MM.1S (cell line): ENCODE measurements at regions not wholly inside any gene's neighbourhood (a gene's known extent, or its start where the extent isn't known, plus 50 kb on each side); places are given as distances from the start of the nearest gene placed in this dataset.

Source experiments
- DNase-seq: peaks from one replicate; pipeline ENCODE4 v3.0.0-alpha.2; 2015
- H2AFZ ChIP-seq: fragments of 300-600 bp; sonication (generic); 2 replicates; pipeline ENCODE4 v1.6.0; 2016; ENCODE audit warnings: antibody characterized with exemption, low read length
- H3F3A ChIP-seq: fragments of 300-600 bp; sonication (generic); 2 replicates; pipeline ENCODE4 v1.6.1; 2016; ENCODE audit warnings: mild to moderate bottlenecking, antibody characterized with exemption, low read length, moderate library complexity, mixed read lengths; ENCODE audit not compliant: insufficient read depth
- H3K27ac ChIP-seq: fragments of 300-600 bp; sonication (generic); 2 replicates; pipeline ENCODE4 v1.5.1; 2016; ENCODE audit warnings: mild to moderate bottlenecking, low read length
- H3K27me3 ChIP-seq: fragments of 300-600 bp; sonication (generic); replicated peaks from 2 replicates; pipeline ENCODE4 v1.6.0; 2016; ENCODE audit warnings: low read length; ENCODE audit not compliant: insufficient read depth
- H3K36me3 ChIP-seq: fragments of 300-600 bp; sonication (generic); replicated peaks from 2 replicates; pipeline ENCODE4 v1.6.1; 2016; ENCODE audit warnings: mild to moderate bottlenecking, low read length, mixed read lengths; ENCODE audit not compliant: insufficient read depth
- H3K4me1 ChIP-seq: fragments of 300-600 bp; sonication (generic); 2 replicates; pipeline ENCODE4 v1.6.1; 2016; ENCODE audit warnings: low read length, mixed read lengths
- H3K4me2 ChIP-seq: fragments of 300-600 bp; sonication (generic); 2 replicates; pipeline ENCODE4 v1.6.0; 2016; ENCODE audit warnings: low read depth, low read length
- H3K4me3 ChIP-seq: fragments of 300-600 bp; sonication (generic); 2 replicates; pipeline ENCODE4 v1.5.1; 2016; ENCODE audit warnings: low read length, mixed read lengths
- H3K79me2 ChIP-seq: fragments of 300-600 bp; sonication (generic); 2 replicates; pipeline ENCODE4 v1.6.1; 2016; ENCODE audit warnings: mixed run types, low read length, mixed read lengths
- H3K9ac ChIP-seq: fragments of 300-600 bp; sonication (generic); 2 replicates; pipeline ENCODE4 v1.6.1; 2016; ENCODE audit warnings: low read length, mixed read lengths
- H3K9me2 ChIP-seq: fragments of 300-600 bp; sonication (generic); replicated peaks from 2 replicates; pipeline ENCODE4 v1.6.1; 2016; ENCODE audit warnings: mild to moderate bottlenecking, low read length, mixed read lengths; ENCODE audit not compliant: insufficient read depth
- H3K9me3 ChIP-seq: fragments of 300-600 bp; sonication (generic); replicated peaks from 2 replicates; pipeline ENCODE4 v1.6.1; 2016; ENCODE audit warnings: mild to moderate bottlenecking, low read length, mixed read lengths; ENCODE audit not compliant: insufficient read depth
- H4K20me1 ChIP-seq: fragments of 300-600 bp; sonication (generic); 2 replicates; pipeline ENCODE4 v1.6.1; 2016; ENCODE audit warnings: mild to moderate bottlenecking, low read length, moderate library complexity, mixed read lengths; ENCODE audit not compliant: insufficient read depth
- EZH2 ChIP-seq: fragments of 300-600 bp; sonication (generic); optimal IDR thresholded peaks from 2 replicates; pipeline ENCODE3; 2017; ENCODE audit warnings: low read depth, mild to moderate bottlenecking, antibody characterized with exemption, low read length, mixed read lengths
- EZH2phosphoT487 ChIP-seq: fragments of 300-600 bp; sonication (generic); IDR thresholded peaks from 2 replicates; pipeline ENCODE4 v1.6.1; 2018; ENCODE audit warnings: antibody characterized with exemption, low read length
- TF ChIP-seq, protein P1 (sequence below): fragments of 300-600 bp; sonication (generic); IDR thresholded peaks from 2 replicates; pipeline ENCODE4 v1.5.1; 2016; ENCODE audit warnings: antibody characterized with exemption, low read length, mixed read lengths

- H4K20me1 ChIP-seq: no peaks in the 10 kb centered on the region
Observed at GRCh38 chr17:34527908-34528470, 51.4 kb upstream of the TMEM132E start.

DNA sequence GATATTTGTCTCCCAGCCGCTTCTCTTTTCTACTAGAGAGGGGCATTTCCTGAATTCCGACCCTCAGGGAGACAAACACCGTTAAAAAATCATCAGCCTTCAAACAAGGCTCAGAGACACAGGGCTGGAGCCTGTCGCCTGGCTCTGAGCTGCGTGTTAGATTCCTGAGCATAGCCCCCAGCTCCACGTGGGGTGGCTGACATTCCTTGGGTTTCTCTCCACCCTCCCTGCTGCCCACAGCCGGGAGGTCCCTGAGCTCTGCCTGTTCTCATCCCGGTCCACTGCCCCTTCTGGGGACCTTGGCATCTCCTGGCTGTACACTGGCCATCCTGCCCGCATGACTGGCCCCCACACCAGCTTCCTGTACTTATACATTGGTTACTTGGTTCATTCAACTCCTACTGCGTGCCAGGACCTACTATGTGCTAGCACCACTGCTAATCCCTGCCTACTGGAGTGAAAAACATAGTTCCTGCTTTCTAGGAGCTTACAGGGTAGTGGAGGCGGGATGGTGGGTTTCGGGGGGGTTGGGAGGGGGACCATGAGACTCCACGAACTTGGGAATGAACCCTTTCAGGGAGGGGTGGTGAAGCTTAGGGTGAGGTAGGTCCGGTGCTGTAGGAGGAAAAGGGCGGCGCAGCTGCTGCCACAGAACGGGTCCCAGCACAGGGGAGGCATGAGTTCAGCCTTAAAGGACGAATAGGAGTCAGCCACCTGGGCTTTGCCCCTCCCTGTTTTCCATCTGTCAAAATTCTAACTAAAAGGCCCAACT is 52.1 kb upstream of the TMEM132E start:
- Histone ChIP-seq H3K27ac (no peak overlapping the region), H2AFZ (no peak overlapping the region), H3K36me3 (no peaks in the 10 kb centered on the region), H3K27me3 (no peaks in the 10 kb centered on the region), H3K4me2 (no peak overlapping the region), H3K4me3 (no peak overlapping the region), H3K9ac (no peak overlapping the region), H4K20me1 (no peaks in the 10 kb centered on the region), H3K9me3 (no peaks in the 10 kb centered on the region), H3K9me2 (no peaks in the 10 kb centered on the region), H3K79me2 (no peaks in the 10 kb centered on the region), H3F3A (no peaks in the 10 kb centered on the region), H3K4me1 (no peaks in the 10 kb centered on the region)
- DNase-seq: no peak
- TF ChIP-seq, protein P1, sequence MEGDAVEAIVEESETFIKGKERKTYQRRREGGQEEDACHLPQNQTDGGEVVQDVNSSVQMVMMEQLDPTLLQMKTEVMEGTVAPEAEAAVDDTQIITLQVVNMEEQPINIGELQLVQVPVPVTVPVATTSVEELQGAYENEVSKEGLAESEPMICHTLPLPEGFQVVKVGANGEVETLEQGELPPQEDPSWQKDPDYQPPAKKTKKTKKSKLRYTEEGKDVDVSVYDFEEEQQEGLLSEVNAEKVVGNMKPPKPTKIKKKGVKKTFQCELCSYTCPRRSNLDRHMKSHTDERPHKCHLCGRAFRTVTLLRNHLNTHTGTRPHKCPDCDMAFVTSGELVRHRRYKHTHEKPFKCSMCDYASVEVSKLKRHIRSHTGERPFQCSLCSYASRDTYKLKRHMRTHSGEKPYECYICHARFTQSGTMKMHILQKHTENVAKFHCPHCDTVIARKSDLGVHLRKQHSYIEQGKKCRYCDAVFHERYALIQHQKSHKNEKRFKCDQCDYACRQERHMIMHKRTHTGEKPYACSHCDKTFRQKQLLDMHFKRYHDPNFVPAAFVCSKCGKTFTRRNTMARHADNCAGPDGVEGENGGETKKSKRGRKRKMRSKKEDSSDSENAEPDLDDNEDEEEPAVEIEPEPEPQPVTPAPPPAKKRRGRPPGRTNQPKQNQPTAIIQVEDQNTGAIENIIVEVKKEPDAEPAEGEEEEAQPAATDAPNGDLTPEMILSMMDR: no peak
- TF ChIP-seq EZH2phosphoT487 (no peak), EZH2 (no peak)

More at GRCh38 chr17:34527908-34528470, 51.4 kb upstream of the TMEM132E start:
- Histone ChIP-seq H3K79me2 (no peaks in the 10 kb centered on the region), H3K4me1 (no peaks in the 10 kb centered on the region), H3K9ac (no peak overlapping the region), H3K36me3 (no peaks in the 10 kb centered on the region), H3K27ac (no peak overlapping the region), H3K9me3 (no peaks in the 10 kb centered on the region), H3K4me2 (no peak overlapping the region), H3K27me3 (no peaks in the 10 kb centered on the region), H2AFZ (no peak overlapping the region), H3K4me3 (no peak overlapping the region), H3K9me2 (no peaks in the 10 kb centered on the region), H3F3A (no peaks in the 10 kb centered on the region)
- no peak for DNase-seq
- TF ChIP-seq, protein P1: peak; percentile 19; the same call in 1 of the 2 replicates
- no peak for TF ChIP-seq EZH2

GRCh38 chr17:34525651-34526050 is 53.7 kb upstream of the TMEM132E start:
- Histone ChIP-seq H3K9me3 (no peaks in the 10 kb centered on the region), H2AFZ (no peak overlapping the region), H3K27me3 (no peaks in the 10 kb centered on the region), H3K4me2 (no peak overlapping the region), H3K79me2 (no peaks in the 10 kb centered on the region), H3K36me3 (no peaks in the 10 kb centered on the region), H3K27ac (no peak overlapping the region), H3K9ac (no peak overlapping the region), H3K4me3 (no peak overlapping the region), H3K9me2 (no peaks in the 10 kb centered on the region), H3F3A (no peaks in the 10 kb centered on the region), H4K20me1 (no peaks in the 10 kb centered on the region), H3K4me1 (no peaks in the 10 kb centered on the region)
- DNase-seq: no peak
- TF ChIP-seq EZH2phosphoT487: no peak

DNA sequence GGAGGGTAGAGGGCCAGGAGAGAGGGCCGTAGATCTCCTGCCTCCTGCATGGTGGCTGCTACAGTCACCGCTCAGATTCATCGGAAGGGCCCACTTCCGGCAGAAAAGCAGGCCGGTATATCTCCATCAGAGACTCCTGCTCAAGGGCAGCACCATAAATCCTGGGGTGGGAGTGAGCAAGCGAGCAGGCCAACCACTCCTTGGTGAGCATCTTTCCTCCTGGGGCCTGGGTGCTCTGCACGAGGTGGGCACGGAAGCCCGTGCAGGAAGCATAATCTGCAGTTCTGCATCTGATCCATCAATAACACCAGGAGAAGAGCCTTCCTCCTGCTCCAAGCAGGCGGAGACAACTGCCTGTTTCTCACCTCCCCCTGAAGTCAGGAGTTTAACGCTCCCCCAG is 57.4 kb upstream of the TMEM132E start:
- Histone ChIP-seq H3K9ac (no peak overlapping the region), H3K4me1 (peaks cover 6% of the 10 kb centered on the region; the same call in 1 of the 2 replicates), H2AFZ (no peak overlapping the region), H3K36me3 (no peaks in the 10 kb centered on the region), H3F3A (no peaks in the 10 kb centered on the region), H4K20me1 (no peaks in the 10 kb centered on the region), H3K79me2 (no peaks in the 10 kb centered on the region), H3K9me2 (no peaks in the 10 kb centered on the region), H3K9me3 (no peaks in the 10 kb centered on the region), H3K4me2 (no peak overlapping the region), H3K4me3 (no peak overlapping the region), H3K27ac (no peak overlapping the region), H3K27me3 (no peaks in the 10 kb centered on the region)
- TF ChIP-seq EZH2phosphoT487 (no peak), EZH2 (no peak)
- TF ChIP-seq, protein P1: no peak
- no peak for DNase-seq
